ENCODE measurements at regions not wholly inside any gene's neighbourhood (a gene's known extent, or its start where the extent isn't known, plus 50 kb on each side); places are given as distances from the start of the nearest gene placed in this dataset.

DNA sequence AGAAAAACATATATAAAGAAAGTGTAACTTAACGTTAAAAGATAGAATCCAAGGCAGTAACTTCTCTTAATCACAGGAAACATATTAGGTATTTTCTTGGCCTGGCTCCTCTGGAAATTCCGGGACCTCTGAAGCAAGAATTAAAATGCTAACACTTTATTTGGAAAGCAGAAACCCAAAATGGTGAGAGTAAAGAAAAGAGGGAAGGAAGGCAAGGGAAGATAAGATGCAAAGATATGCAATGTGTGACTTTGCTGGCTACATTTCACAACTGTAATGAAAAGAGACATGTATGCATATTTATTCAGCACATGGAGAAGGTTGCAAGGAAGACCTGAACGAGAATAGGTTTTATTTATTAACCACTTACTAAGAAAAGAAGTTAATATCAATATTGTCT lies 372.5 kb downstream of the TBL1XR1 start:
- no peak overlapping the region for H2BK5ac ChIP-seq (ENCODE audit: insufficient read length, low read length)
- H4K8ac ChIP-seq (replicated peaks; ENCODE audit: insufficient read length, low read depth, low read length), result no peak overlapping the region
- H2BK12ac ChIP-seq (ENCODE audit: insufficient read length, low read depth, low read length), result no peak overlapping the region
- no peak overlapping the region for H3K9ac ChIP-seq (ENCODE audit: extremely low read depth, insufficient read length, low read length)
- WGBS (ENCODE audit: extremely low coverage, insufficient read length, low lambda C conversion rate), result no CpG with 5 or more reads among the region's 3 CpGs
- no peak overlapping the region for H3K56ac ChIP-seq (ENCODE audit: insufficient read length, low read depth, low read length)
- no peak overlapping the region for H4K5ac ChIP-seq (ENCODE audit: insufficient read length, low read depth, low read length)
- DNase-seq, result no peak
- peaks cover 0 to 1% (median 0%) of the 10 kb centered on the region in 3 experiments; a peak in 2 of 7 replicates for H3K36me3 Mint-ChIP-seq (ENCODE audit: insufficient read depth in 1 of 3, low read depth in 3 of 3)
- H3K79me2 ChIP-seq (ENCODE audit: insufficient read depth, low read length), result no peaks in the 10 kb centered on the region
- no peaks in the 10 kb centered on the region for H3K27me3 ChIP-seq (ENCODE audit: insufficient read depth, low read length)
- H3K9me3 Mint-ChIP-seq, result peaks cover 5% of the 10 kb centered on the region in 2 experiments; a peak in 4 of 5 replicates
- TF ChIP-seq, protein P1, sequence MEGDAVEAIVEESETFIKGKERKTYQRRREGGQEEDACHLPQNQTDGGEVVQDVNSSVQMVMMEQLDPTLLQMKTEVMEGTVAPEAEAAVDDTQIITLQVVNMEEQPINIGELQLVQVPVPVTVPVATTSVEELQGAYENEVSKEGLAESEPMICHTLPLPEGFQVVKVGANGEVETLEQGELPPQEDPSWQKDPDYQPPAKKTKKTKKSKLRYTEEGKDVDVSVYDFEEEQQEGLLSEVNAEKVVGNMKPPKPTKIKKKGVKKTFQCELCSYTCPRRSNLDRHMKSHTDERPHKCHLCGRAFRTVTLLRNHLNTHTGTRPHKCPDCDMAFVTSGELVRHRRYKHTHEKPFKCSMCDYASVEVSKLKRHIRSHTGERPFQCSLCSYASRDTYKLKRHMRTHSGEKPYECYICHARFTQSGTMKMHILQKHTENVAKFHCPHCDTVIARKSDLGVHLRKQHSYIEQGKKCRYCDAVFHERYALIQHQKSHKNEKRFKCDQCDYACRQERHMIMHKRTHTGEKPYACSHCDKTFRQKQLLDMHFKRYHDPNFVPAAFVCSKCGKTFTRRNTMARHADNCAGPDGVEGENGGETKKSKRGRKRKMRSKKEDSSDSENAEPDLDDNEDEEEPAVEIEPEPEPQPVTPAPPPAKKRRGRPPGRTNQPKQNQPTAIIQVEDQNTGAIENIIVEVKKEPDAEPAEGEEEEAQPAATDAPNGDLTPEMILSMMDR (conservative IDR thresholded peaks at IDR 0.05), result no peak
- no peak overlapping the region for H3K27ac Mint-ChIP-seq
- no peaks in the 10 kb centered on the region for H3K9me3 ChIP-seq (ENCODE audit: control insufficient read depth, low read depth, low read length)
- H4K20me1 ChIP-seq (ENCODE audit: control insufficient read depth, insufficient read depth, insufficient read length), result no peaks in the 10 kb centered on the region
- no peak overlapping the region for H3K27ac ChIP-seq (ENCODE audit: insufficient read length, low read depth, low read length)
- 0 out of 4 replicates have a peak, but pooled peaks cover 0 to 3% of the 10 kb centered on the region in 2 experiments for H3K4me1 Mint-ChIP-seq
- no peak overlapping the region for H2AFZ ChIP-seq (ENCODE audit: low read length)
- no peaks in the 10 kb centered on the region for H3K79me1 ChIP-seq (ENCODE audit: insufficient read depth, low read depth, low read length, poor library complexity, severe bottlenecking)
- no peaks in the 10 kb centered on the region for H3K4me1 ChIP-seq (ENCODE audit: insufficient read depth, low read length)
- H3K14ac ChIP-seq (ENCODE audit: insufficient read depth, low read length), result no peak overlapping the region
- no peaks in the 10 kb centered on the region for H3K23me2 ChIP-seq (ENCODE audit: insufficient read length, low read depth, low read length, poor library complexity, severe bottlenecking)
- no peak overlapping the region for H2BK15ac ChIP-seq (ENCODE audit: low read depth, low read length)
- no peak overlapping the region for H3K4me3 Mint-ChIP-seq
- H3K27me3 Mint-ChIP-seq (ENCODE audit: low read depth), result peaks cover 14% of the 10 kb centered on the region
- H3K4ac ChIP-seq (ENCODE audit: low read depth, low read length), result no peak overlapping the region
- H2AK5ac ChIP-seq (ENCODE audit: insufficient read length, low read length), result no peak overlapping the region
- no peak overlapping the region for H3K4me2 ChIP-seq (ENCODE audit: insufficient read depth, insufficient read length, low read length)
- H3T11ph ChIP-seq (ENCODE audit: low read length), result no peak overlapping the region
- H3K18ac ChIP-seq (ENCODE audit: insufficient read length, low read depth, low read length), result no peak overlapping the region
- H4K91ac ChIP-seq (ENCODE audit: insufficient read length, low read depth, low read length), result no peak overlapping the region
- H2BK20ac ChIP-seq (ENCODE audit: low read depth, low read length, poor library complexity, severe bottlenecking), result no peak overlapping the region
- no peak overlapping the region for H3K23ac ChIP-seq (ENCODE audit: insufficient read length, low read depth, low read length)
- H2BK120ac ChIP-seq (ENCODE audit: low read depth, low read length, poor library complexity, severe bottlenecking), result no peak overlapping the region

All from H9 (cell line).